Common myeloid progenitor, CD34-positive (primary cell): ENCODE measurements at regions not wholly inside any gene's neighbourhood (a gene's known extent, or its start where the extent isn't known, plus 50 kb on each side); places are given as distances from the start of the nearest gene placed in this dataset.

Experiments
- CTCF ChIA-PET: fragments of 350-600 bp; sonication (Branson Sonifier 250); formaldehyde crosslinking; loops from one replicate; lab custom pipeline; 2021; ENCODE audit warnings: antibody characterized with exemption; lab: Charles Lee
- POLR2A ChIA-PET: fragments of 350-600 bp; sonication (Branson Sonifier 250); formaldehyde crosslinking; loops from one replicate; lab custom pipeline; 2021; ENCODE audit warnings: antibody characterized with exemption; lab: Charles Lee
- DNase-seq, 3 donors: peaks; one replicate each; pipeline versions ENCODE4 v3.0.0 to v3.0.0-alpha.2; 2013
- H3K27ac ChIP-seq, 2 experiments: 1 replicate in 1 of 2; 2 replicates in 1 of 2; pipeline ENCODE4 v1.7.0; 2013; ENCODE audit warnings: inconsistent platforms in 2 of 2, low read length in 2 of 2, mild to moderate bottlenecking in 2 of 2, low read depth in 1 of 2, moderate library complexity in 1 of 2; ENCODE audit not compliant: severe bottlenecking in 2 of 2, insufficient read depth in 1 of 2, poor library complexity in 1 of 2
- H3K27me3 ChIP-seq, 5 experiments: replicated peaks in 2 of 5; 1 replicate in 3 of 5; 2 replicates in 2 of 5; pipeline versions ENCODE4 v1.6.1 to v1.7.0; 2013; ENCODE audit warnings: low read length in 4 of 5, mild to moderate bottlenecking in 2 of 5, moderate library complexity in 2 of 5, inconsistent platforms in 1 of 5; ENCODE audit not compliant: insufficient read depth in 5 of 5, control insufficient read depth in 4 of 5
- H3K36me3 ChIP-seq, 4 experiments: 1 replicate in 2 of 4; 2 replicates in 2 of 4; pipeline versions ENCODE4 v1.6.1 to v1.7.0; 2013; ENCODE audit warnings: low read length in 3 of 4, control low read depth in 1 of 4, mild to moderate bottlenecking in 1 of 4; ENCODE audit not compliant: control insufficient read depth in 4 of 4, insufficient read depth in 4 of 4
- H3K4me1 ChIP-seq, 4 experiments: 1 replicate in 3 of 4; 2 replicates in 1 of 4; pipeline versions ENCODE4 v1.6.1 to v1.7.1; 2013; ENCODE audit warnings: low read length in 3 of 4, mild to moderate bottlenecking in 3 of 4, control low read depth in 1 of 4, inconsistent platforms in 1 of 4, moderate library complexity in 1 of 4; ENCODE audit not compliant: control insufficient read depth in 4 of 4, insufficient read depth in 4 of 4; ENCODE audit errors: control extremely low read depth in 1 of 4
- H3K4me3 ChIP-seq, 7 experiments: 1 replicate in 4 of 7; 2 replicates in 3 of 7; pipeline versions ENCODE4 v1.5.1 to v1.7.0; 2013; ENCODE audit warnings: mild to moderate bottlenecking in 7 of 7, low read length in 6 of 7, moderate library complexity in 6 of 7, inconsistent platforms in 2 of 7, low read depth in 2 of 7, control low read depth in 1 of 7; ENCODE audit not compliant: insufficient read depth in 4 of 7, control insufficient read depth in 1 of 7; ENCODE audit errors: extremely low read depth in 1 of 7
- H3K9me3 ChIP-seq, 5 experiments: 1 replicate in 4 of 5; 2 replicates in 1 of 5; pipeline versions ENCODE4 v1.6.1 to v1.7.1; 2013; ENCODE audit warnings: low read length in 4 of 5, mild to moderate bottlenecking in 2 of 5, inconsistent platforms in 1 of 5, low read depth in 1 of 5, moderate library complexity in 1 of 5; ENCODE audit not compliant: control insufficient read depth in 4 of 5, insufficient read depth in 2 of 5; ENCODE audit errors: control extremely low read depth in 1 of 5
- WGBS: methylation state at CpG from one replicate; pipeline ENCODE4 v1.1.5; 2013; ENCODE audit not compliant: insufficient coverage; 5-methylcytosine and 5-hydroxymethylcytosine counted together

DNA sequence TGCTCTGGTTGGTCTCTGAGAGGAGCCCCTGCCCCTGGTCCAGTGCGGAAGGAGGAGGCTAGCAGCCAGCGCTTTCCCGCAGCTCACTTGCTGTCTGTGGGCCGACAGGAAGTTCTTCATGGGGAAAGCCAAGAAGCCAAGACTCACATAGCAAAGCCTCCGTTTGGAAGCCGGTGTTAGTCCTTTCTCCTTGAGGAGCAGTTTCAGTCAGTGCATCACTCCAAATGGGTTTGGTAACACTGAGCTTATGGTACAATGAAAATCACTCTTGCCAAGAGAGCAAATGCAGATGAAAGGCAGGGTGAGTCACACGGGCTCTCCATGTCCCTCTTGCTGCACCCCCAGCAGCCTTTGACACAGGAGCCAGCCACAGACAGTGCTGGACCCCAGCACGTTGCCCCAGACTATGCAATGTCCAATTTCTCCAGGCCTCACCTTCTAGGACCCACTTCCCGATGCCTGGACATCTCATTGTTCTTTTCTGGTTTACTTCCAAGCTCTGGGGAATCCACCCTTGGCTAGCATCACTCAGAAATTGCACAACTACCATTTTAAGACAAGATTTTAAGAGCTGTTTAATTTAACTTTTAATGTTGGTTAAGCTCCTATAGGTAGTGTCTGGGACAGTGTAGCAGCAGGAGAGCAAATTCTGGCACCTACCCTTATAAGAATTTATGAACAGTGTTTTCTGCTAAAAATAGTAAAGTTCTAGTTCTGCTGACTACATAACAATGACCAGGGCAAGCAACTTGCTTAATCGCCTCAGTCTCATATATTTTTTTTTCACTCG lies 174.9 kb downstream of the ASB1 start:
- H3K4me3 ChIP-seq, result no peak overlapping the region
- no peaks in the 10 kb centered on the region for H3K36me3 ChIP-seq
- peaks cover 0 to 5% (median 2%) of the 10 kb centered on the region in 4 experiments for H3K4me1 ChIP-seq
- no peak for DNase-seq
- H3K27ac ChIP-seq, result no peak overlapping the region
- POLR2A ChIA-PET, result no interaction called here
- H3K9me3 ChIP-seq, result peaks cover 0 to 15% (median 3%) of the 10 kb centered on the region in 5 experiments
- 84% methylated on average over 11 of the region's 11 CpGs for WGBS
- no peaks in the 10 kb centered on the region for H3K27me3 ChIP-seq
- CTCF ChIA-PET, result no interaction called here

GRCh38 chr2:238602223-238602960 lies 175.7 kb downstream of the ASB1 start:
- Histone ChIP-seq H3K27ac (no peak overlapping the region), H3K27me3 (no peaks in the 10 kb centered on the region), H3K4me1 (no peaks in the 10 kb centered on the region), H3K9me3 (peaks cover 0 to 17% (median 3%) of the 10 kb centered on the region in 5 experiments), H3K4me3 (no peak overlapping the region), H3K36me3 (no peaks in the 10 kb centered on the region)
- no peak for DNase-seq
- POLR2A ChIA-PET, result no interaction called here
- CTCF ChIA-PET, result no interaction called here
- 84% methylated on average over 5 of the region's 6 CpGs for WGBS

DNA sequence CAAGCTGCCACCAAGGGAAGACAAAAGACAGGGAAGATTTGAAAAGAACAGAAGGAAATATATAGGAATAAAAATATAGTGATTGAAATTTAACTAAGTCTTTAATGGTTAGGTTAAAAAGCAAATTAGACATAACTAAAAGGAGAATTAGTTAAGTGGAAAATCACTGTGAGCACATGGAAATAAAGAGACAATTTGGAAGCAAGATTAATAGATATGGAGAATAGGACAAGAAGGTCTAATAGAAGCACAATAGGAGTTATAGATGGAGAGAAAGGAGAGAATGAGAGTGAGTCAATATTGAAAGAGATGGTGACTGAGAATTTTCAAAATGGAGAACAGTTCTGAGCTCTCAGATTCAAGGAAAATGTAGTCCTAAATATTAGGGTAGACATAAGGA lies 176.9 kb downstream of the ASB1 start:
- H3K4me1 ChIP-seq, result no peaks in the 10 kb centered on the region
- no peak for DNase-seq
- peaks cover 0 to 19% (median 3%) of the 10 kb centered on the region in 5 experiments for H3K9me3 ChIP-seq
- CTCF ChIA-PET, result no interaction called here
- no peak overlapping the region for H3K27ac ChIP-seq
- no peak overlapping the region for H3K4me3 ChIP-seq
- POLR2A ChIA-PET, result no interaction called here
- no peaks in the 10 kb centered on the region for H3K36me3 ChIP-seq
- no peaks in the 10 kb centered on the region for H3K27me3 ChIP-seq

DNA sequence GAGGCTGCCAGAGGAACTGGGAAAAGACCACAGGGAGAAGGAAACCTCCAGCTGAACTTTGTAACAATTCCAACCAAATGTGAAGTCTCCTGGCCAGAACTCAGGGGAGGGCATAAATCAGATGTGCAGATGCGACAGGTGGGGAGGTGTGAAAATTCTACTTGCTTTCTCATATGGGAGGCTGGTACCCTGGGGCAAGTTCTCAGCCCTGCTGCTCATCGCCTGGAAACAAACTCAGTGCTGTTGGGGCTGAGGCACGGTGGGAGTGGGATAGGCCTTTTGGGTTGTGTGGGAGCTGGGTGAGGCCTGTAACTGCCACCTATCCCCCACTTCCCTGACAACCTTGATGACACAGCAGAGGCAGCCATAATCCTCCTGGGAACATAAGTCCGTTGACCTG lies 179.6 kb downstream of the ASB1 start:
- ChIA-PET POLR2A (no interaction called here), CTCF (no interaction called here)
- no peak overlapping the region for H3K4me3 ChIP-seq
- WGBS, result 100% methylated on average over 1 of the region's 4 CpGs
- H3K27ac ChIP-seq, result no peak overlapping the region
- peaks cover 0 to 24% (median 3%) of the 10 kb centered on the region in 5 experiments for H3K9me3 ChIP-seq
- H3K27me3 ChIP-seq, result no peaks in the 10 kb centered on the region
- DNase-seq, result no peak
- no peaks in the 10 kb centered on the region for H3K36me3 ChIP-seq
- H3K4me1 ChIP-seq, result no peaks in the 10 kb centered on the region

DNA sequence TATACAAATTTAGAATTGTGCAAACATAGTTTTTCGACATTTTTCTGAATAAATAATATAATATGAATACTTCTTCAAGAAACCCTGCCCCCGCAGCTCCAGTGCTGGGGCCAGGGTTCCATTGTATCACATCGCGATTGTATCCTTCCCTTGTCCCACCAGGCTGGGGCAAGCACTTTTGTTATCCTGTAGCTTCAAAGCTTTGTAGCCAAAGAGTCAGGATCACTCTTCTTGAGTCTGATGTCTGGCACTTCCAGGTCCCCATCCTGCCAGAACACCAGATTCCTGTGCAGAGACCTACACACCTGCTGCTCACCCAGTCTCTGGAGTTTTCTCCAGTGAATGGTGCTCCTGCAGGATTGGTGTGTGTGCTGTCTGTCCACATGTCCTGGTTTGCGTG lies 186.9 kb downstream of the ASB1 start:
- Histone ChIP-seq H3K4me1 (no peaks in the 10 kb centered on the region), H3K36me3 (no peaks in the 10 kb centered on the region), H3K4me3 (no peak overlapping the region), H3K27me3 (peaks cover 0 to 6% (median 0%) of the 10 kb centered on the region in 5 experiments), H3K27ac (no peak overlapping the region), H3K9me3 (peaks cover 0 to 12% (median 0%) of the 10 kb centered on the region in 5 experiments)
- 76% methylated on average over 4 of the region's 5 CpGs for WGBS
- ChIA-PET CTCF (no interaction called here), POLR2A (no interaction called here)
- no peak for DNase-seq

DNA sequence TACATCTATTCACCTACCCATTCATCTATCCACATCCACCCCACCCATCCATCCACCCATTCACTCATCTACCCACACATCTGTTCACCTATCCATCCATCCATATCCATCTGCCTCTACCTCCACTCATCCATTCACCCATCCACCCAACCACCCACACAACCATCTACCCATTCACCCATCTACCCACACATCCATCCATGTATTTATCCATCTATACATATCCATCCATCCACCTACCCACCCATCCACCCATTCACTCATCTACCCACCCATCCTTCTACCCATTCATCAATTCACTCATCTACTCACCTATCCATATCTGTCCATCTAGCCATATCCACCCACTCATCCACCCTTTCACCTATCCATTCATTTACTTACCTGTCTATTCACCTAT lies 187.6 kb downstream of the ASB1 start:
- no peak overlapping the region for H3K27ac ChIP-seq
- no peak overlapping the region for H3K4me3 ChIP-seq
- ChIA-PET POLR2A (no interaction called here), CTCF (no interaction called here)
- no peaks in the 10 kb centered on the region for H3K36me3 ChIP-seq
- H3K9me3 ChIP-seq, result peaks cover 0 to 12% (median 0%) of the 10 kb centered on the region in 5 experiments
- peaks cover 0 to 6% (median 0%) of the 10 kb centered on the region in 5 experiments for H3K27me3 ChIP-seq
- H3K4me1 ChIP-seq, result no peaks in the 10 kb centered on the region
- no peak for DNase-seq

GRCh38 chr2:238615187-238615586 lies 188.5 kb downstream of the ASB1 start:
- no peaks in the 10 kb centered on the region for H3K36me3 ChIP-seq
- DNase-seq, result no peak
- H3K9me3 ChIP-seq, result peaks cover 0 to 12% (median 0%) of the 10 kb centered on the region in 5 experiments
- POLR2A ChIA-PET, result no interaction called here
- CTCF ChIA-PET, result no interaction called here
- no peaks in the 10 kb centered on the region for H3K4me1 ChIP-seq
- H3K27ac ChIP-seq, result no peak overlapping the region
- H3K4me3 ChIP-seq, result no peak overlapping the region
- peaks cover 0 to 6% (median 0%) of the 10 kb centered on the region in 5 experiments for H3K27me3 ChIP-seq
- 93% methylated on average over 5 of the region's 5 CpGs for WGBS
